ENCODE measurements at regions not wholly inside any gene's neighbourhood (a gene's known extent, or its start where the extent isn't known, plus 50 kb on each side); places are given as distances from the start of the nearest gene placed in this dataset.

- TF ChIP-seq CTCF (IDR thresholded peaks at IDR 0.05) (no peak), POLR2AphosphoS5 (IDR thresholded peaks at IDR 0.05) (peak in 2 of 3 donors; percentile 46 to 62)
- H3K27me3 ChIP-seq, result no peaks in the 10 kb centered on the region
- H3K4me3 ChIP-seq, result no peak overlapping the region
- peak; percentile 78 for DNase-seq (ENCODE audit: low spot score in 2 of 2)
- H3K27ac ChIP-seq, result peak overlapping the region in 1 of 2 donors; percentile 49
- no peaks in the 10 kb centered on the region for H3K36me3 ChIP-seq
- H3K9me3 ChIP-seq, result no peaks in the 10 kb centered on the region
- intact Hi-C loops (cut with DNase I; ENCODE audit: low total_unique reads), result no loop called here
- H3K4me1 ChIP-seq, result peaks cover 0 to 8% of the 10 kb centered on the region in 2 donors
Observed at GRCh38 chr15:81752546-81752942, 293.3 kb downstream of the MEX3B start.

GRCh38 chr15:81751816-81752545, 293.8 kb downstream of the MEX3B start:
- DNase-seq (ENCODE audit: low spot score in 2 of 2), result peak in 1 of 2 donors; percentile 35
- intact Hi-C loops (cut with DNase I; ENCODE audit: low total_unique reads), result no loop called here
- peak overlapping the region in 1 of 2 donors; percentile 36 for H3K27ac ChIP-seq

GRCh38 chr15:81751256-81751655, 294.6 kb downstream of the MEX3B start:
- peaks cover 0 to 8% of the 10 kb centered on the region in 2 donors for H3K4me1 ChIP-seq
- no peak overlapping the region for H3K4me3 ChIP-seq
- no peaks in the 10 kb centered on the region for H3K36me3 ChIP-seq
- TF ChIP-seq POLR2A (IDR thresholded peaks at IDR 0.05), result no peak
- no peak for TF ChIP-seq POLR2AphosphoS5 (IDR thresholded peaks at IDR 0.05)
- no peak for TF ChIP-seq CTCF (IDR thresholded peaks at IDR 0.05)
- no peaks in the 10 kb centered on the region for H3K9me3 ChIP-seq
- intact Hi-C loops (cut with DNase I; ENCODE audit: low total_unique reads), result no loop called here
- DNase-seq (ENCODE audit: low spot score in 2 of 2), result no peak
- H3K27me3 ChIP-seq, result no peaks in the 10 kb centered on the region
- no peak overlapping the region for H3K27ac ChIP-seq

More at GRCh38 chr15:81751816-81752545, 293.8 kb downstream of the MEX3B start:
- H3K27me3 ChIP-seq, result no peaks in the 10 kb centered on the region
- H3K36me3 ChIP-seq, result no peaks in the 10 kb centered on the region
- no peaks in the 10 kb centered on the region for H3K9me3 ChIP-seq
- H3K4me3 ChIP-seq, result no peak overlapping the region
- TF ChIP-seq POLR2AphosphoS5 (IDR thresholded peaks at IDR 0.05) (no peak), CTCF (IDR thresholded peaks at IDR 0.05) (no peak), POLR2A (IDR thresholded peaks at IDR 0.05) (no peak)
- peaks cover 0 to 8% of the 10 kb centered on the region in 2 donors for H3K4me1 ChIP-seq

GRCh38 chr15:81749716-81750375, 296.0 kb downstream of the MEX3B start:
- no peak for DNase-seq (ENCODE audit: low spot score in 2 of 2)
- no peak overlapping the region for H3K4me3 ChIP-seq
- no peaks in the 10 kb centered on the region for H3K36me3 ChIP-seq
- no peak for TF ChIP-seq POLR2AphosphoS5 (IDR thresholded peaks at IDR 0.05)
- TF ChIP-seq CTCF (IDR thresholded peaks at IDR 0.05), result no peak
- no peak for TF ChIP-seq POLR2A (IDR thresholded peaks at IDR 0.05)
- no peaks in the 10 kb centered on the region for H3K9me3 ChIP-seq
- peaks cover 0 to 8% of the 10 kb centered on the region in 2 donors for H3K4me1 ChIP-seq
- no peak overlapping the region for H3K27ac ChIP-seq
- H3K27me3 ChIP-seq, result no peaks in the 10 kb centered on the region
- intact Hi-C loops (cut with DNase I; ENCODE audit: low total_unique reads), result no loop called here

GRCh38 chr15:81747482-81747881, 298.3 kb downstream of the MEX3B start:
- no peaks in the 10 kb centered on the region for H3K9me3 ChIP-seq
- no peak overlapping the region for H3K4me3 ChIP-seq
- H3K27ac ChIP-seq, result no peak overlapping the region
- no peak for TF ChIP-seq POLR2AphosphoS5 (IDR thresholded peaks at IDR 0.05)
- no peak for TF ChIP-seq CTCF (IDR thresholded peaks at IDR 0.05)
- no peak for TF ChIP-seq POLR2A (IDR thresholded peaks at IDR 0.05)
- no peak for DNase-seq (ENCODE audit: low spot score in 2 of 2)
- H3K4me1 ChIP-seq, result peaks cover 0 to 8% of the 10 kb centered on the region in 2 donors
- H3K27me3 ChIP-seq, result no peaks in the 10 kb centered on the region
- intact Hi-C loops (cut with DNase I; ENCODE audit: low total_unique reads), result no loop called here
- no peaks in the 10 kb centered on the region for H3K36me3 ChIP-seq

All from breast epithelium (tissue), 4 donors.